ENCODE measurements at regions not wholly inside any gene's neighbourhood (a gene's known extent, or its start where the extent isn't known, plus 50 kb on each side); places are given as distances from the start of the nearest gene placed in this dataset.

DNA sequence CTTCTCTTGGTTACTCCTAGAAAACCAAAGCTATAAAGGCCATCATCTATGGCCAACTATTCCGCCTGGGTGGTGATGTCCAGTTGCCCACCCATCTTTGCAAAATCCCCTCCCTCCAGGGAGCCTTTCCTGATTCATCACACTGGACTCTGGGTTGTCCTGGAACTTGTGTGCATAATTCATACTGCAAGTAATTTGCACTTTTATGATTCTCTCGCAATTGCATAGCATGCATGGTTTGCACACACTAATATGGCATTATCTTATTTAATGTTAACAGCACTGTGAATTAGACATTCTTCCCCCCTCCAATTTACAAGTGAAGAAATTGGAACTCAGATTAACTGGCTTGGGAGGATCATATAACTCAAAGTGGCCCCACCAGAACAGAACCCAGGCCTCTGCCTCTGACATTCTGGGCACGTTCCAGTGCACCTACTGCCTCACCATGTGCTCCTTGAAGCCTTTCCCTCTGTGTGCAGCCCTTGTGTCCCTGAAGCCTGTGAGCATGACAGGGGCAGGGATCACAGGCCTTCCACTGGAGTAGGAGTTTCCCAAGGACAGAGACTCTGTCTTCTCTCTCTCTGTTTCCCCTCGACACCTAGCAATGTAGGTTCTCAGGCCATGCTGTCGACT lies 98.9 kb upstream of the IPO9 start:
- TF ChIP-seq, protein P1, sequence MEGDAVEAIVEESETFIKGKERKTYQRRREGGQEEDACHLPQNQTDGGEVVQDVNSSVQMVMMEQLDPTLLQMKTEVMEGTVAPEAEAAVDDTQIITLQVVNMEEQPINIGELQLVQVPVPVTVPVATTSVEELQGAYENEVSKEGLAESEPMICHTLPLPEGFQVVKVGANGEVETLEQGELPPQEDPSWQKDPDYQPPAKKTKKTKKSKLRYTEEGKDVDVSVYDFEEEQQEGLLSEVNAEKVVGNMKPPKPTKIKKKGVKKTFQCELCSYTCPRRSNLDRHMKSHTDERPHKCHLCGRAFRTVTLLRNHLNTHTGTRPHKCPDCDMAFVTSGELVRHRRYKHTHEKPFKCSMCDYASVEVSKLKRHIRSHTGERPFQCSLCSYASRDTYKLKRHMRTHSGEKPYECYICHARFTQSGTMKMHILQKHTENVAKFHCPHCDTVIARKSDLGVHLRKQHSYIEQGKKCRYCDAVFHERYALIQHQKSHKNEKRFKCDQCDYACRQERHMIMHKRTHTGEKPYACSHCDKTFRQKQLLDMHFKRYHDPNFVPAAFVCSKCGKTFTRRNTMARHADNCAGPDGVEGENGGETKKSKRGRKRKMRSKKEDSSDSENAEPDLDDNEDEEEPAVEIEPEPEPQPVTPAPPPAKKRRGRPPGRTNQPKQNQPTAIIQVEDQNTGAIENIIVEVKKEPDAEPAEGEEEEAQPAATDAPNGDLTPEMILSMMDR (conservative IDR thresholded peaks at IDR 0.05; ENCODE audit: low read depth in 2 of 2): no peak
- TF ChIP-seq EZH2phosphoT487 (IDR thresholded peaks at IDR 0.05; ENCODE audit: unreplicated experiment): no peak
- TF ChIP-seq POLR2AphosphoS5 (IDR thresholded peaks at IDR 0.05; ENCODE audit: low read depth): no peak
- no peak for TF ChIP-seq JUNB (IDR thresholded peaks at IDR 0.05; ENCODE audit: unreplicated experiment)
- TF ChIP-seq, protein P2, sequence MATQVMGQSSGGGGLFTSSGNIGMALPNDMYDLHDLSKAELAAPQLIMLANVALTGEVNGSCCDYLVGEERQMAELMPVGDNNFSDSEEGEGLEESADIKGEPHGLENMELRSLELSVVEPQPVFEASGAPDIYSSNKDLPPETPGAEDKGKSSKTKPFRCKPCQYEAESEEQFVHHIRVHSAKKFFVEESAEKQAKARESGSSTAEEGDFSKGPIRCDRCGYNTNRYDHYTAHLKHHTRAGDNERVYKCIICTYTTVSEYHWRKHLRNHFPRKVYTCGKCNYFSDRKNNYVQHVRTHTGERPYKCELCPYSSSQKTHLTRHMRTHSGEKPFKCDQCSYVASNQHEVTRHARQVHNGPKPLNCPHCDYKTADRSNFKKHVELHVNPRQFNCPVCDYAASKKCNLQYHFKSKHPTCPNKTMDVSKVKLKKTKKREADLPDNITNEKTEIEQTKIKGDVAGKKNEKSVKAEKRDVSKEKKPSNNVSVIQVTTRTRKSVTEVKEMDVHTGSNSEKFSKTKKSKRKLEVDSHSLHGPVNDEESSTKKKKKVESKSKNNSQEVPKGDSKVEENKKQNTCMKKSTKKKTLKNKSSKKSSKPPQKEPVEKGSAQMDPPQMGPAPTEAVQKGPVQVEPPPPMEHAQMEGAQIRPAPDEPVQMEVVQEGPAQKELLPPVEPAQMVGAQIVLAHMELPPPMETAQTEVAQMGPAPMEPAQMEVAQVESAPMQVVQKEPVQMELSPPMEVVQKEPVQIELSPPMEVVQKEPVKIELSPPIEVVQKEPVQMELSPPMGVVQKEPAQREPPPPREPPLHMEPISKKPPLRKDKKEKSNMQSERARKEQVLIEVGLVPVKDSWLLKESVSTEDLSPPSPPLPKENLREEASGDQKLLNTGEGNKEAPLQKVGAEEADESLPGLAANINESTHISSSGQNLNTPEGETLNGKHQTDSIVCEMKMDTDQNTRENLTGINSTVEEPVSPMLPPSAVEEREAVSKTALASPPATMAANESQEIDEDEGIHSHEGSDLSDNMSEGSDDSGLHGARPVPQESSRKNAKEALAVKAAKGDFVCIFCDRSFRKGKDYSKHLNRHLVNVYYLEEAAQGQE (IDR thresholded peaks at IDR 0.05; ENCODE audit: unreplicated experiment): no peak
- TF ChIP-seq EZH2 (IDR thresholded peaks at IDR 0.05; ENCODE audit: low read depth, unreplicated experiment): no peak
- no peak for TF ChIP-seq ZNF114 (CRISPR knock-in tag; IDR thresholded peaks at IDR 0.05)
- no peak for TF ChIP-seq STAT1 (IDR thresholded peaks at IDR 0.05; ENCODE audit: unreplicated experiment)
- no peak for TF ChIP-seq NANOG (IDR thresholded peaks at IDR 0.05; ENCODE audit: borderline replicate concordance)
- no peak for TF ChIP-seq CREB1 (CRISPR knock-in tag; IDR thresholded peaks at IDR 0.05; ENCODE audit: low read depth)
- TF ChIP-seq, protein P3, sequence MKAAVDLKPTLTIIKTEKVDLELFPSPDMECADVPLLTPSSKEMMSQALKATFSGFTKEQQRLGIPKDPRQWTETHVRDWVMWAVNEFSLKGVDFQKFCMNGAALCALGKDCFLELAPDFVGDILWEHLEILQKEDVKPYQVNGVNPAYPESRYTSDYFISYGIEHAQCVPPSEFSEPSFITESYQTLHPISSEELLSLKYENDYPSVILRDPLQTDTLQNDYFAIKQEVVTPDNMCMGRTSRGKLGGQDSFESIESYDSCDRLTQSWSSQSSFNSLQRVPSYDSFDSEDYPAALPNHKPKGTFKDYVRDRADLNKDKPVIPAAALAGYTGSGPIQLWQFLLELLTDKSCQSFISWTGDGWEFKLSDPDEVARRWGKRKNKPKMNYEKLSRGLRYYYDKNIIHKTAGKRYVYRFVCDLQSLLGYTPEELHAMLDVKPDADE (IDR thresholded peaks at IDR 0.05): no peak
- no peak for TF ChIP-seq ZNF331 (CRISPR knock-in tag; IDR thresholded peaks at IDR 0.05; ENCODE audit: low read depth)
